GM10266 (cell line): ENCODE measurements at regions not wholly inside any gene's neighbourhood (a gene's known extent, or its start where the extent isn't known, plus 50 kb on each side); places are given as distances from the start of the nearest gene placed in this dataset.
"Not testable (repeated sequence)": the region's sequence is repeated elsewhere in the genome, so short reads cannot be mapped to it uniquely, and the experiment has no call there.

Source experiments
- DNase-seq: peaks from one replicate; pipeline ENCODE4 v3.0.0; 2012; ENCODE audit errors: extremely low spot score
- CTCF ChIP-seq: IDR thresholded peaks from 2 replicates; pipeline ENCODE4 v1.5.1; 2012; ENCODE audit warnings: mild to moderate bottlenecking, low read depth; ENCODE audit not compliant: control insufficient read depth, insufficient read depth; ENCODE audit errors: missing control alignments

- TF ChIP-seq CTCF, result no peak
- DNase-seq, result no peak
Observed at GRCh38 chr13:50744116-50744660, 99.3 kb downstream of the DLEU7 start.

- DNase-seq, result no peak
Observed at GRCh38 chr13:50745542-50746115, 97.9 kb downstream of the DLEU7 start.

DNA sequence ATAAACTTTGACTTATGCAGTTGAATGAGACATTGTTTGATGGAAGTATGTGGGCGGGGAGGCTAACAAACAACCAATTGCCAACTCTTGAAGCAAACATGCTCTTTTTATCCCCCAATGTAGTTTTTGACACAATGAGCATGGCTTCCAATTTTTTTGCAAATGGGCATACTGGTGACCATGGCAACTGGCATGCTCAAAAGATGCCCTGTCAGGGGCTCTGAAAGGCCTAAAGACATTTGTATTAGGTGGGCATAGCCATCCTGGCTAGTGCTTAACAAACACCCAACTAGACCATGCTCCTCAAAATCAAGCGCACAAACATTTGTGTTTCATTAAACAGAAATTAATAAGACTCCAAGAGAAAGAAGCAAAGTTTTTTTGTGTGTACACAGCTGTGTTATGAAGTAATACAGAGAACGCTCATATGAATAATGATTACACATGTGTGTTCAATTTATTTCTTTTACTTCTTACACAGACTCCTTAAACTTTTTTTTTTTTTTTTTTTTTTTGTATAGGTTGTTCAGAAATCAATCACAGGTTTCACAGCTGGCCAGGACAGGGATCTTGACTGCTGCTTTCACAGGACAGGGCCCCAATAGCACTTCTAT is 95.6 kb downstream of the DLEU7 start:
- DNase-seq, result no peak
- no peak for TF ChIP-seq CTCF

More at GRCh38 chr13:50745542-50746115, 97.9 kb downstream of the DLEU7 start:
- TF ChIP-seq CTCF, result no peak

DNA sequence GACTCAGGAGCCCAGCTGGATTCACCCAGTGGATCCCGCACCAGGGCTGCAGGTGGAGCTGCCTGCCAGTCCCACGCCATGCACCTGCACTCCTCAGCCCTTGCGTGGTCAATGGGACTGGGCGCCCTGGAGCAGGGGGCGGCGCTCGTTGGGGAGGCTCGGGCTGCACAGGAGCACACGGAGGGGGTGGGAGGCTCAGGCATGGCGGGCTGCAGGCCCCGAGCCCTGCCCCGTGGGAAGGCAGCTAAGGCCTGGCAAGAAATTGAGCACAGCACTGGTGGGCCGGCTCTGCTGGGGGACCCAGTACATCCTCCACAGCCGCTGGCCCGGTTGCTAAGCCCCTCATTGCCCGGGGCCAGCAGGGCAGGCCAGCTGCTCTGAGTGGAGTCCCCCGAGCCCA is 90.3 kb downstream of the DLEU7 start:
- DNase-seq, result not testable (repeated sequence)

DNA sequence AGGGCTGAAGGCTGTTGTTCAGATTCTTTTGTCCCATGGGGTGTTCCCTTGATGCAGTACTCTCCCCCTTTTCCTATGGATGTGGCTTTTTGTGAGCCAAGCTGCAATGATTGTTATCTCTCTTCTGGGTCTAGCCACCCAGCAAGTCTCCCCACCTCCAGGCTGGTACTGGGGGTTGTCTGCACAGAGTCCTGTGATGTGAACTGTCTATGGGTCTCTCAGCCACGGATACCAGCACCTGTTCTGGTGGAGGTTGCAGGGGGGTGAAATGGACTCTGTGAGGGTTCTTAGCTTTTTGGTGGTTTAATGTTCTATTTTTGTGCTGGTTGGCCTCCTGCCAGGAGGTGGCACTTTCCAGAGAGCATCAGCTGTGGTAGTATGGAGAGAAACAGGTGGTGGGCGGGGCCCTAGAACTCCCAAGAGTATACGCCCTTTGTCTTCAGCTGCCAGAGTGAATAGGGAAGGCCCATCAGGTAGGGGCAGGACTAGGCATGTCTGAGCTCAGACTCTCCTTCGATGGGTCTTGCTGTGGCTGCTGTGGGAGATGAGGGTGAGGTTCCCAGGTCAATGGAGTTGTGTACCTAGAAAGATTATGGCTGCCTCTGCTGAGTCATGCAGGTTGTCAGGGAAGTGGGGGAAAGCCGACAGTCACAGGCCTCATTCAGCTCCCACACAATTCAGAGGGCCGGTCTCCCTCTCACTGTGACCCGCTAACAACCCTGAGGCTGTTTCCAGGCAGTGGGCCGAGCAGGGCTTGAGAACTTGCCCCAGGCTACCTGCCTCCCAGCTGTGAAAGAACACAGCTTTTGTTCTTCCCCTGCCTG is 87.4 kb downstream of the DLEU7 start:
- DNase-seq, result not testable (repeated sequence)

DNA sequence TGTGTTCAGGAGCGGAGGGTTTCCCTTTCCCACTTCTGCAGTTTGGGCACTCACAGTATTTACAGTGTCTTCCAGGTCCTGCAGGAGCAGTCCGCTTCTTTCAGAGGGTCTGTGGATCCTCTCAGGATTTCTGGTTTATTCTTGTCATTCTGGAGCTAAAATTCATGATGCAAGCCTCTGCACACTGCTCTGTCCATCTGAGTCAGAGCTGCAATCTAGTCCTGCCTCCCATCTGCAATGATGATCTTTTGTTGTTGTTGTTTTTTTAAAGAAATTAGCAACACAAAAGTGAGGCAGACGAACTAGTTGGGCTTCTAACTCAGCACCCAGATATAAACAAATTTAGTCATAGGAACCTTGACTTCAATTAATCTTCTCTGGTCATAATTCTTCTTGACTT is 86.5 kb downstream of the DLEU7 start:
- no peak for TF ChIP-seq CTCF
- DNase-seq, result no peak

DNA sequence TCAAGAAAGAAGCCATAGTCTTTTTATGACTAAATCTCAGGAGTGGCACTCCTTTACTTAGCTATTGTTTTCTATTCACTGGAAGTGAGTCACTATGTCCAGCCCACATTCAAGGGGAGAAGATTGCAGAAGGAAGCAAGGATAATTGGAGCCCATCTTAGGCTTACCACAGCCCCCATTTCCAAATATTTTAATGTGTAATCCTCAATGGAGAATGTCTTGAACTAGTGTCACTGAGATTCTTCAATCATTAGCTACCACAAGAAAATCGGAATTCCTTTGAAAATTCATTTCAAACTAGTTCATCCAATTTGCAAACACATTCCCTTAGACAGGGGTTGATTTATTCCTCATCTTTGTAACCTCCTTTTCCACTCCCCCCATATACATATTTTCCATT is 84.7 kb downstream of the DLEU7 start:
- no peak for TF ChIP-seq CTCF
- no peak for DNase-seq

- DNase-seq, result no peak
Observed at GRCh38 chr13:50760751-50761150, 82.7 kb downstream of the DLEU7 start.

More at GRCh38 chr13:50760751-50761150, 82.7 kb downstream of the DLEU7 start:
- TF ChIP-seq CTCF, result no peak
